ENCODE measurements at regions not wholly inside any gene's neighbourhood (a gene's known extent, or its start where the extent isn't known, plus 50 kb on each side); places are given as distances from the start of the nearest gene placed in this dataset.
"Not testable (repeated sequence)": the region's sequence is repeated elsewhere in the genome, so short reads cannot be mapped to it uniquely, and the experiment has no call there.

DNA sequence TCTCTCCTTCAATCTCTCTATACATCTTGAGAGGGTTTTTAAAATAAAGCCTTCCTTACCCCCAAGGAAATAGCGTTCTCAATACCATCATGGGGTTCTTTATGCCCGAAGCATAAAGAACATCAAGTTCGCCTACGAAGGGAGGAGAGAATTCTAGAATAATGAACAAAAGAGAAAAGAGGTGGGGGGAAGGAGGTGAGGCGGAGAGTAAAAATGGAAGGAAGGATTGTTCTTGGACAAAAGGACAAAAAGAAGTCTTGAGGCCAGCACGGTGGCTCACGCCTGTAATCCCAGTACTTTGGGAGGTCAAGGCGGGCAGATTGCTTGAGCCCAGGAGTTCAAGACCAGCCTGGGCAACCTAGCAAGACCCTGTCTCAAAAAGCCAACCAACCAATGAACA, 319.8 kb upstream of the NCKAP5 start:
- DNase-seq, result no peak

DNA sequence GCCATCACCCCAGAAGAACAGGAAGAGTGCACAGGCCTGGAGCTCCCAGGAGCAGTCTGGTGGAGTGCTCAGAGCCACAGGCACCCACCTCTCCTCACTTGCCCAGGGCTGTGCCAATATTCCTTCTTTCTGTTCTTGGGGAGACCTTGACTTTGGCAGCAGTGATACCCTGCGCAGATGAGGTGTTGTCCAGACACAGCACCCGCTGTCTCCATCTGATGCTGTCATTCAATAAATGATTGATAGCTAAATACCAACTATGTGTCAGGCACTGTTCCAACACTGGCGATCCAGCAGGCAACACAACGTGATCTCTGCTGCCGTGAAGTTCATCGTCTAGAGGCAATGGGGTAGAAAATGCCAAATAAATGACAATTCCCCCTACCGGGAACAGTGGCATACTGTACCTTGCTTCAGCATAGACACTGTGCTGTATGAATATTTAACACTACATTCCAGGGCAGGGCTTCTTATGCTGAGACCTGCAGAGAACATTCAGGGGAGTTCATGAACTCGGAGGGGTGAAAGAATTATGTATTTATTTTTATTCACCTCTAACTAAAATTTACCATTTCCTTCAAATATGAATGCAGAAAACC, 320.5 kb upstream of the NCKAP5 start:
- no peak for DNase-seq

DNA sequence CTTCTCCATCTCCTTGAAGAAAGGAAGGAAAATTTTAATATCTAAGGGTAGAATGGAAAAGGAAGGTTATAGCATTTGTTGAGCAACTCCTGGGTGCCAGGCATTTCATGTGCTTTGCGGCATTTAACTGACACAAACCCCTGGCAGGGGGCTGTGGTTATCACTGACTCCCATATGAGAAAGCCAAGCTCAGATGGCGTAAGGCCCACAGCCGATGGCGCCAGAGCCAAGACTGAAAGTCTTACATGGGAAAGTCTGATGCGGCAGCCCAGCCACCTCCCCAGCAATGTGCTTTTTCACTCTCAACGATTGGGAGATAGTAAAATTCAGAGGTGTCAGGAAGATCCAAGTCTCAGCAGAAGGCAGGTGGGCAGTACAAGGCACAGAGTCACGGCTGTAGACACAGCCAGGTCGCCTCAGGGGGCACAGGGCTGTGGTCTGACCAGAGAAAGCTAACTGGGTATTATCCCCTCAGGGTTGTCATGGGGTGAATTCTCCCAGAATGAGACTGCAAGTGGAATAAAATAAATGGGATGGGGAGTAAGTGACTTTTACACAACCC, 324.2 kb upstream of the NCKAP5 start:
- DNase-seq, result no peak

DNA sequence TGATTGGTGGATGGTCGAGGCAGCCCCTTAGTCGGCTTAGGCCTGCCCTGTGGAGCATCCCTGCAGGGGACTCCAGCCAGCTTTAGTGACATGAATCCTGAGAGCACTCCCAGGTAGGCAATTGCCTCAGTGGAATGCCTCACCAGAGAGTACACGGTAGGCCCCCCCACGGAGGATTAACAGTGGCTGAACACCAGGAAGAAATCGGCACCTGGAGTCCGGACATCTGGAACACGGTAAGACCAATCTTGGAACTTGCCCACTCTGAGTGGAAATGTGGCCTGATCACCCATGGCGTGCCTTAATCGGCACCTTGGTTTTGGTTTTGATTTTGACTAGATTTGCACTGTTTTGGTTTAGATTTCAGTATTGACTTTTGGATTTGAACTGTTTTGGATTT, 326.2 kb upstream of the NCKAP5 start:
- no peak for DNase-seq

DNA sequence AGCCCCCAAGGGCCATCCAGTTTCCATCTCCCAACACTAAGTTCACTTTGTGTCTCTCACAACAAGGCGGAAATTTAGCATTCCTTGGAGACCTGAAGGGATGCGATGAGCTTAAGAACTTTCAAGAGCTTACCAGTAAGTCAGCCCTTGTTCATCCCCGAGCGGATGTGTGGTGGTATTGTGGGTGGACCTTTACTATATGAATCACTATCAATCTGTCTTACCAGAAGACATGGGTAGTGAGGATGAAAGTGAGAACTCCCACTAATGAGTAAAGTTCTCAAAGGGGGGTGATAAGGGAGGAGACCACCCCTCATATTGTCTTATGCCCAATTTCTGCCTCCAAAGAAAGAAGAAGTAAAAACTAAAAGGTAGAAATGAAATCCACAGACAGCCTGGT, 329.6 kb upstream of the NCKAP5 start:
- not testable (repeated sequence) for DNase-seq

DNA sequence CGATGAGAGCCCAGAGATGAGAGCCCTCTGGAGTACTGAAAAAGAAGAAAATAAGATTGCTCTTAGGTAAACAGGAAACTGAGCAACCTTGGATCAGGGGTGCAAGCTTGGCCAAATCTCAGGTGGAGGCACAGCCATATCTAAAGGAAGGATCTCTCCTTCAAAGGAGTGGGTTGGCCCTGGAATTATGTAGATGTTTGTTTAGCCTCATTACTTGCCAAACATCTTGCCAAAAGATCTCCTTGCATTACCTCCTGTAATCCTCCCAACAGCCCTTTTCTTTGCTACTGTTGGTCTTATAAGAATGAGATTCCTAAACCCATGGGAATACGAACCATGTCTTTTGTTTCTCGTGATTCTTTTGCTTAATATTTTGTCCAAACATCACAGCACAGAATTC, 332.6 kb upstream of the NCKAP5 start:
- DNase-seq, result no peak

DNA sequence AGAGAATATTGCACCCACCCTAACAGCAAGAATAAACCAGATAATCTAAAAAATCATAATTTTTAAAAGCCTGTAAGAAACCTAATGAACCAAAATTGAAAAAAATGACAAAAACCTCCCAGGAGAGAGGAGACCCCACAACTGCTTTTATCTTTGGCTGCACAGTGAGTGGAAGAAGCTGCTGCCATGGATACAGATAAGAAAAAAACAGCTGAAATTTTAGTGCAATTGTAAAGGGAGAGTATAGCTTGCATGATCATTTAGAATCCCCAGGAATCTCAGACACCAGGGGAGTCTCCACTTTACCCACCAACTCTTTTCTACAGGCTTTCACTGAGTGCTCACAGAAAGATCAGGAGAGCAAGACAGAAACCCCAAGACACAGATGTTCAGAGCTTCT, 338.1 kb upstream of the NCKAP5 start:
- no peak for DNase-seq

DNA sequence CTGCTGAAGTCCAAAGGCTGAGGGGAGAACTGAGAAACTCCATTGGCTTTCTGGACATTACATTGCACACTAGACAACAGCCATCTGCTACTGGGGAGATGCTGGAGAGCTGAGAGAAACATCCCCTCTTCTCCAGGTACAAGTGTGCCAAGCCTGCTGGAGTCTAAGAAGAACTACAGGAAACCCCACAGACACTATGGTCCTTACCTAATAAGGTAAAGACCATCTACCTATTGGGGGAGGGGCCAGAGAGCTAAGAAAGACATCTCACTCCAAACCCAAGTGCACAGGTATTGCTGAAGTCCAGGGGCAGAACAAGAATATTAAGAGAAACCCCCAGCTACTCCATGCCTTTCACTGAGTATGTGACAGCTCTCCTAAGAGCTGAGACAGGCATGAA, 338.7 kb upstream of the NCKAP5 start:
- no peak for DNase-seq

DNA sequence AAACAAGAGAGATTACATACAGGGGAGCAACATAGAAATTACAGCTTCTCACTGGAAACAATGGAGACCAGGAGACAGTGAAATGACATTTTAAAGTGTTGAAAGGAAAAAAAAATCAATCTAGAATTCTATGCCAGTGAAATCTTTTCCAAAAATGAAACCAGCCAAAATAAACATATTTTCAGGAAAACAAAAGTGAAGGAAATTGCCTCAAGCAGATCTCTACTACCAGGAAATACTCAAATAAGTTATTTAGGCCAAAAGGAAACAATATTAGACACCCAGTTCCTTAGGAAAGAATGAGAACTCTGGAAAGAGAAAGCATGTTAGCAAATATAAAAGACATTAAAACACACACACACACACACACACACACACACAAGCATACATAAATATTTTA, 339.9 kb upstream of the NCKAP5 start:
- no peak for DNase-seq

DNA sequence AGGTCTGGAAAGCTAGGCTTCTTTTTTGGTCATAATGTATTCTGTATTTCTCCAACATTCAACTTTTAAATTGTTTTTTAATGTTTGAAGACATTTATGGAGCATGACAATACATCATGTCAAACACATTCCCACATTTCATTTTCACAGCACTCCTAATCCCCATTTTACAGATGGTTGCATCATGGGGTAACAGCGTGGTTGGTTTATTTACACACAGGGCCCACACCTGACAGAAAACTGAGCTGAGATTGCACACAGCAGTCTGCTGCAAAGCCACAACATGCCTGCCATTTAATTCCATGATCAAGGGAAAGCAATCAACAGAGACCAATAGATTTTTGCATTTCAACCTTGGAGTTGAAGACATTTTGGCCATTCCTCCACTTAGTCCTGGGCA, 335.7 kb upstream of the MGAT5 start:
- no peak for DNase-seq

DNA sequence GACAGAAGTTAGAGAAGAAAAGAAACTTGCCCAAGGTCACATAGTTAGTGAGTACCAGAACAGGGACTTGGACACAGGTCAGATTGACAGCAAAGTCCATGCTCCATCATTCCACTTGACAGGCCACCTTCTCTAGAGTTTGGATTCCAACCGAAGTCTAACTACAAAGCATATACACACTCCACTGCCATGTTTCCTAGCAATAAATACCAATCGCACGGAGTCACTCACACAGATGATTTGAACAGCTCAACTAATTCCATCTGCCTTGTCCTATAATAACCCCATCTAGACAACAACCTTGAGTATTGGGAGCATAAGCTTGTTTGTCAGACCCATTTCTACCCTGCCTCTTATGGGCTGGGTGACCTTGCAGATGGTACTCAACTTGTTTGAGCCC, 334.6 kb upstream of the MGAT5 start:
- DNase-seq, result no peak

DNA sequence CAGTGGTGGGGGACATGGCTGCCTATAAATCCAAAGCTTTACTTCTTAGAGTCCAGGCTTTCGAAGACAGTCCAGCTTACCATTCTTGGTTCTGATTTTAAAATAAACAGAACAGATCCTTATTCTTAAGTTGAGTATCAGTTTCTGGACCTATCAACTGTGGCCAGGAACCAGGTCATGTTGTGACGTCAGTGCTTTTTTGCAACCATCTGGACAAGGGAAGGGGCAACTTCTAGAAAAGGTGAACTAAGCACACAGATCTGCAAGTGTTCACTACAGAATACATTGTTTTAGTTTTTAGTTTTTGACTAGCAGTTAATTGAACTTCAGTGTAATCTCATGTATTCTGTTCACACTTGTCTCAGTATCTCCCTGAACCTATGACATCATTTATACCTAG, 326.0 kb upstream of the MGAT5 start:
- DNase-seq, result no peak

DNA sequence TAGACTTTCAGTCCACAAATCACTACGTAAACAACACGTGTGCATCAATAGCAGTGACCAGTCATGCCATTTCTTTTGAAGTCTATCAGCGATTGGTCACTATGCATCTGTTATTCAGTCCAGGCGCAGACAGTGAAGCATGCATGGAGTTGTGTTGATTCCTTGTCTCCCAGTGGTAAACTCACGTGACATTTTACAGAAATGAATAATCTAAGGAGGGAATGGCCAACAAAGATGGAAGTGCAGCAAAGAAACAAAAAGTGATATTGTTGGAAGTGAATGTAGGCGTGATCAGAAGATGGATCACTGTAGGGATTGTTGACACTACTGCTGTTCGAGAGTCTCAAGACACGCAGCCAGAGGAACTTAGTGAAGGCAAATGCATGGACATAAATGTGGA, 317.8 kb upstream of the MGAT5 start:
- no peak for DNase-seq

DNA sequence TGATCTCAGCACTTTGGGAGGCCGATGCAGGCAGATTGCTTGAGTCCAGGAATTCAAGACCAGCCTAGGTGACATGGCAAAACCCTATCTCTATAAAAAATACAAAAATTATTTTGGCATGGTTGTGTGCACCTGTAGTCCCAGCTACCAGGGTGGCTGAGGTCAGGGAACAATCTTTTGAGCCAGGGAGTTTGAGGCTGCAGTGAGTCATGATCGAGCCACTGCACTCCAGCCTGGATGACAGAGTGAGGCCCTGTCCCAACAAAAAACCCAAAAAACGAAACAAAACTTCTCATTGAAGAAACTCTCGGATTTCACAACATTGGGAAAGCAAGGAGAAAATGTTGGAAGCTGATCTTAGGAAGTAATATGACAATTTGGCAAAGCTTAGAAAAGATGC, 317.3 kb upstream of the MGAT5 start:
- DNase-seq, result no peak

DNA sequence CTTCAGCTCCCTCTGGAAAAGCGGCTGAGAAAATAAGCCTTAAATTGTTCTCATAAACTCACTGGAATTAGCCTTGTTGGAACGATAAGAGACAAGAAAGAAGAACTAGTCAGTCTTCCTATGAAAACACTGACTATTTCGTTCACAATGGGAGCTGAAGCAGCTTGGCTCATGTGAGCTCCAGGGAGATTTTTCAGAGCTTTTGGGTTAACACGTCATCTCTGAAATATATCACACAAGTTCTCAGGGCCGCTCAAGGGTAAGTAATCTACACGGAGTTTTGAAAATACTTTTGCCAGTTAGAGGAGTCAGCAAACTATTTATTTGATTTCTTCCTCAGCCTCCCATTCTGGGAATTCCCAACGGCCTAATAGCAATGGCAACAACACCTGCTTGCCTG, 316.2 kb upstream of the MGAT5 start:
- no peak for DNase-seq

DNA sequence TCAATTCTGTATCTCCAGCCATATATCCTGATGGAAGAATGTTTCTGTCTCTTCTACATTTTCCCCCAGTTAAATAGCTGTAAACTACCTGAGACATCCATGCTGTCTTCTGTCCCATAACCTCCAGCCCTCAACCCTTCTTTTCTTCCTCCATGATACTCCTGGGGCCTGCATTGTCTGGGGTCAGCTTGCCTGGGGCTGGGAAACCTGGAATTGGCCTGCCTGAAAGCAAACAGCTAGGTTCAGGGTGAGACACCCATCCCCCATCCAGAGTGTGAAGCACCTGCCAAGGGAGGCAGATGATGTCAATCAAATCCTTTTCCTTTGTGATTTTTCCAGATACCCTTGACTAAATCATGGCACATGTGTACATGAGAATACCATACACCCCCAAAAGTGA, 313.7 kb upstream of the MGAT5 start:
- no peak for DNase-seq

DNA sequence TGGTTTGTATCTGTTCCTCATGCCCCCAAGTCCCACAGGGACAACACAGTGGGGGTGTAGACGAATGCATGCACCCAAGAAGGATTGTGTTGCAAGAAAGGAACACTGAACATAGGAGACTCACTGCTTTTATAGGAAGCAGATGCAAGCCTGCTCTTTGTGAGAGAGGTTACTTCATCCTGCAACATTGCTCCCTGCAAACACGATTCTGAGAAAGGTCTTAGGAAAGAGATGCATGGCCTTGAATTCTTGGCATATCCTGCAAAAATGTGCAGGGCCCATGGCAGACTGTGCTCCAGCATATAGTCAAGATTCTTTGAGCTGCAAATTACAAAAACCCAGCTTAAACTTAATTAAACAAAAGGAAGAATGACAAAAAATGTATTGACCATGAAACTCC, 312.2 kb upstream of the MGAT5 start:
- no peak for DNase-seq

DNA sequence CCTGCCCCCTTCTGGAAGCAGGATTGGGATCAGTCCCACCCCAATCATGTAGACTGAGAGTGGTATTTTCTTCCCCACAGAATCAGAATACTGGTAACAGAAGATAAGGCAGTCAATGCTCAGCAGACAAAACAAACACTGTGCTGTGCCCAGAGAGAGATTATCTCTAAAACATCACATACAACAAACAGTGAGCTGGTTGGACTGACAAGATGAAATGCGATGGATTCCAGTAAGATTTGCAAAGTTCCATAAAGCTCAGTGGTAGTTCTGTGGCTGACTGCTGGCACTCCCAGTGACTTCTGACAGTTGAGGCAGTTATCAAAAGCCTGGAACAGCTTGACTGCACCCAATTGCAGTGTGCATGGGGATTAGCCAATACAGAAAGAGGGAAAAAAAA, 311.5 kb upstream of the MGAT5 start:
- no peak for DNase-seq

DNA sequence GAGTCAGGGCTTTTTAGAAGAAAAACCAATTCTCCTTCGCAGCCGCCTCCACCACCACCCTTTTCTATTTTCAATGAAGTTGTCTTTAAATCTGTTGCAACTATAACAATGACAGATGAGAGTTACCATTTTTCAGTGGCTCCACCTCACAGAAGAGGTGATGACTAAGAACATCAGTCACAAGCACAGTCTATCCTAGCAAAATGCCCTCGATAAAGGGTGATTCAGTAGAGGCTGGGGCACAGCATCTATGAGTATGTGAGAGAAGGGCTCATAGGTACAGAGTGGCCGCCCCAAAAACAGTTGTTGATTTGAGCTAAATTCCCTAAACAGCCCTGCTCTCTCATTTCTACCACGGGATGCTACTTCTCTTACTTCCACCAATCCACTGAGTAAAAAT, 310.8 kb upstream of the MGAT5 start:
- no peak for DNase-seq

DNA sequence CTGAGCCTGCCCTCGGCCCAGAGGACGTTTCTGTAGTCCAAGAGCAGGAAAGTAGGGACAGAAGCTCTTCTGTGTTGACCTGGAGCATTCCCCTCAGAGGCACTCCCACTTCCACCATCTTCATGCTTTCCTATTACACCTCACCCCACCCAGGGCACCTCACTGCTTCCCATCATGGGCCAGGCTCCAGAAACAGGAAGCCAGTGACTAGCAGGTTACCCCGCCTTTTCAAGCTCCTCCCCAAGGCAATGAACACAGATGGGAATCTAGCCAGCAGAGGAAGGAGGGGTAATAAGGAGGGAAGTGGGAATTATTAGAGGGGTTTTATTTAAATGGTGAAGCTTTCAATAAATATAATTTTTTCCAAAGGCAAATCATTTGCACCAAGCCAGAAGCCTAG, 308.8 kb upstream of the MGAT5 start:
- DNase-seq, result no peak

DNA sequence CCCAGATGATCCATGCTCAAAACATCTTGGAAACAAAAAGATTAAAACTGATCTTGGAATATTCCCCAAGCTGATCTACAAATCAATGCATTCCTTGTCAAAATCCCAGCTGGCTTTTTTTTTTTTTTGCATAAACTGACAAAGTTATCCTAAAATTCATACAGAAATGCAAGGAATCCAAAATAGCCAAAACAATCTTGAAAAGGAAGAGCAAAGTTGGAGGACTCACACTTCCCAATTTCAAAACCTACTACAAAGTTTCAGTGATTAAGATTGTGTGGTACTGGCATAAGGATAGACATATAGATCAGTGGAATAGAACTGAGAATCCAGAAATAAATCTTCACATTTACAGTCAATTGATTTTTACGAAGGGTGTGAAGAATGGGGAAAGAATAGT, 306.8 kb upstream of the MGAT5 start:
- DNase-seq, result no peak

DNA sequence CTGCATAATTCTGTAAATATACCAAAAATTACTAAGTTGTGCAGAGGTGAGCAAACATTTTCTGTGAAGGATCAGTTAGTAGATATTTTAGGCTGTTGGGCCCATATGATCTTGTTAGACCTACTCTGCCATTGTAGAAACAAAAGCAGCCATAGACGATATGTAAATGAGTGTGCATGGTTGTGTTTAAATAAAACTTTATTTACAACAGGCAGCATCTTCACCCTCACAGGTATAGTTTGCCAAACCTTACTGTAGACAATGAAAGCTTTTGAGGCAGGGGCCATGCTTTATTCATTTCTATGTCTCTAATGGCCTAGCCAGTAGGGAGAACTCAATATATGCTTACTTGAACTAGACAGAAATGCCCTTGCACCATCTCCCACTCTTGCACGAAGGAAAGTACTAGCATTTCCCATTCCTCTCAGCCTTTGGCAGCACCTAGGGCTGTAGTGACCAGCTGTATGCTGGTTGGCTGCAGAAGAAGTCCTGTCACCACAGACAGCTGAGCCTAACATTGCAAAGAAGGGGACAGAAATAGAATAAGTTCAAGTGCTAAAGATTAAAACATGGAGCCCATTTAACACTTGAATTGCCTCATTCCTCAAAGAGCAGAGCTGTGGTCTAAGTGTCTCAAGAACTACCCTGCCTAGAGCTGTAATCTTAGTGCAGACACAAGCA, 305.1 kb upstream of the MGAT5 start:
- DNase-seq, result no peak

DNA sequence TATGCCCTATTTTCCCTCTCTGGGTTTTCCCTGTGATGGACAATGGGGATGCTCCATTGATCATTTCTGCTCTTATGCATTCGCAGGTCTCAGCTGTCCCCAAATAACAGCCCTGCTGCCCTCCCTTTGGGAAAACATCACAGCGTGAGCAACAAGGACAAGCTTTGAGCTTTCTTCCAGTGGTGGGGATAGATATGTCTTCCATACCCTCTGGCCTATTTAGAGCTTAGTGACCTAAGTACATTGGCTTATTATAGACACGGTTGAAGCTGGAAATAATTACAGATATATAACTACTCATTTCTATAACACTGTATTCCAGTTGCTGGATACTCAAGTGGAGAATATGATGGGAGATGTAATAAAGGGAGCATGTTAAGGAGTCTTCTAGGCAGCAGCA, 304.3 kb upstream of the MGAT5 start:
- DNase-seq, result no peak

DNA sequence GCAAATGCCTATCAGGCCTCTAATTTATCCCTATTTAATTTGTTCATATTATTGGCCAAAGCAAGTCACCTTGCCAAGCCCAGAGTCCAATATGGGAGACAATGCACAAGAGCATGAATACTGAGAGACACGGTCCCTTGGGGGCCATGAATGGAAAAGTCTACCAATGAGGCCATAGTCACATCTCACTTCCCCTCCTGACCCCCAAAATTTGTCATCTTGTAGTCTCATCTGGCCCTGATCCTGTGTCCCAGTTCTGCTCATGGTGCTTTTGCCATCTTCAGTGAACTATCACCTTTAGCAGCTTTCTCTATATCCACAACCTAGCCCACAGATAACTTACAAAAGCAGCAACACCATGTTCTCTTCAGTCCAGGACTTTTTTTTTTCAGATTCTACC, 302.7 kb upstream of the MGAT5 start:
- no peak for DNase-seq

DNA sequence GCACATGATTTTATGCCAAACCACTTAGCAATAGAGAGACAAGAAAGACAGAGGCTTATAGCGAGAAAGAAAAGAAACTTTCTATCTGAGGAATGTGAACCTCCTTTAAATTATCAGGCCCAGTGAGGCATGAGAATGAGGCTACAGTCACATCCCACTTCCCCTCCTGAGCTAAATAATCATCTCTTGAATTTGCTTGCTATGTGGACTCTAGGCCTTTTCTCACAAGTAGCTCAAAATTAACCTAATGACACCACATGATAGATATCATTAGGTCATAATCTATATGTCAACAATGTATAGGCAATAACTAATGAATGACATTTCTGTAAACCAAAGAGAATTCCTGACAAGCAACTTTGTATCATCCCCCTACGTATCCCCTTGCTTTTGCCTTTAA, 301.5 kb upstream of the MGAT5 start:
- no peak for DNase-seq

Data from NCI-H1092 treated with DMSO at 0.1 percent for 48 hours (cell line).